Coronary artery (tissue), 2 donors: ENCODE measurements at regions not wholly inside any gene's neighbourhood (a gene's known extent, or its start where the extent isn't known, plus 50 kb on each side); places are given as distances from the start of the nearest gene placed in this dataset.
A peak's percentile ranks its signal among the peaks of the same experiment; 100 is the strongest.

Source experiments
- DNase-seq: peaks from one replicate; pipeline ENCODE4 v3.0.0-alpha.2; 2017; ENCODE audit warnings: low spot score
- H3K27ac ChIP-seq, 2 donors: fragments of 200-600 bp; sonication (generic); one replicate each; pipeline ENCODE4 v1.5.1; 2016 to 2019
- H3K4me3 ChIP-seq: fragments of 200-600 bp; sonication (generic); 2 replicates; pipeline ENCODE4 v1.5.1; 2016; ENCODE audit warnings: mild to moderate bottlenecking, moderate library complexity
- CTCF ChIP-seq: fragments of 200-600 bp; sonication (generic); IDR thresholded peaks from one replicate; pipeline ENCODE4 v1.5.1; 2019; ENCODE audit warnings: antibody characterized with exemption

GRCh38 chr19:31969016-31969415 lies 376.4 kb upstream of the ZNF507 start:
- Histone ChIP-seq H3K4me3 (no peak overlapping the region), H3K27ac (no peak overlapping the region)
- no peak for TF ChIP-seq CTCF
- no peak for DNase-seq

- no peak for TF ChIP-seq CTCF
- DNase-seq, result no peak
- H3K4me3 ChIP-seq, result no peak overlapping the region
- H3K27ac ChIP-seq, result no peak overlapping the region
These were observed 375.4 kb upstream of the ZNF507 start for GRCh38 chr19:31970027-31970461.

GRCh38 chr19:31974290-31974689 lies 371.1 kb upstream of the ZNF507 start:
- no peak for DNase-seq
- Histone ChIP-seq H3K4me3 (no peak overlapping the region), H3K27ac (no peak overlapping the region)
- no peak for TF ChIP-seq CTCF

- peak; percentile 40 for DNase-seq
- H3K4me3 ChIP-seq, result no peak overlapping the region
- no peak for TF ChIP-seq CTCF
- H3K27ac ChIP-seq, result no peak overlapping the region
These were observed 370.5 kb upstream of the ZNF507 start for GRCh38 chr19:31974941-31975340.

- Histone ChIP-seq H3K4me3 (no peak overlapping the region), H3K27ac (no peak overlapping the region)
- DNase-seq, result peak; percentile 31
- TF ChIP-seq CTCF, result no peak
These were observed 369.9 kb upstream of the ZNF507 start for GRCh38 chr19:31975461-31975860.

GRCh38 chr19:31976775-31977536 lies 368.5 kb upstream of the ZNF507 start:
- DNase-seq, result peak; percentile 4
- Histone ChIP-seq H3K27ac (no peak overlapping the region), H3K4me3 (no peak overlapping the region)
- no peak for TF ChIP-seq CTCF

- TF ChIP-seq CTCF, result no peak
- DNase-seq, result no peak
- H3K4me3 ChIP-seq, result no peak overlapping the region
- H3K27ac ChIP-seq, result no peak overlapping the region
These were observed 366.0 kb upstream of the ZNF507 start for GRCh38 chr19:31979362-31979761.
